ENCODE measurements at regions not wholly inside any gene's neighbourhood (a gene's known extent, or its start where the extent isn't known, plus 50 kb on each side); places are given as distances from the start of the nearest gene placed in this dataset.

DNA sequence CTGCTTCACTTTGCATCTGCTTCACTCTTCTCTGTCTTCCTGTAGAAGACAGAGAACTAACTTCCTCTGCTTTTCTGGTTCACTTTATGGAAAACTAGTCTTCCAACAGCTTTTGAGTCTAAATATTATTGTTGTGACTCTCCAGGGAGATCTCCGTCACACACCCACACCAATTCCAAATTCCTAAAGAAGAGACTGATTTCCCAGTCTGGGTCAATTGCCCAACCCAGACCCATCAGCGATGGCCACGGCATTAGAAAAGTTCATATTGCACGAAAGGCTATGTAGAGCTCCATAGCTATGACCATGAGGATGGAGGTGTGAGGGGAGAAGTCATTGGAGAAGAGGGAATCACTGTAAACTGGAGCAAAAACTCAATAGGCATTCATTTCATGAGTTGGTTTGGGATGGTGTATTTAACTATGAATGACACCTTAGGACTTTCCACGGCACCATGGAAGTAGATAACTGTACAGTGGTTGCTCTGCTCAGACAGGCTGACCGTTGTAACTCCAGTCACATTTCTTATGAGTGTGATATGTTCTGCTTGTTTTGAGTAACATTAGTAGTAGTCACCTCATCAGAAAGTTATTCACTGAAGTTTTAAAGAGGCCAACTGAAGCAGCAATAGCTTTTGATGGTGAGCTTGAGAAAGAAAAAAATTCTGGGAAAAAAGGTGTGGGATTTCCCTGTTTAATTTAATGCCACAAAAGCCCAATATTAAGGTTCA is 78.1 kb upstream of the MAMDC2 start:
- Histone ChIP-seq H3K9me1 (ENCODE audit: insufficient read depth, low read length) (peaks cover 3% of the 10 kb centered on the region), H2BK15ac (ENCODE audit: low read depth, low read length) (peak overlapping the region; percentile 57; the same call in 1 of the 3 replicates), H2AFZ (replicated peaks; ENCODE audit: low read length, poor library complexity) (no peak overlapping the region), H3K23ac (ENCODE audit: low read depth, low read length) (peak overlapping the region; percentile 12; the same call in 1 of the 2 replicates), H3K18ac (ENCODE audit: low read depth, low read length) (peak overlapping the region; percentile 13; the same call in 1 of the 2 replicates), H3K9ac (ENCODE audit: low read depth, low read length) (no peak overlapping the region), H3K79me1 (ENCODE audit: low read depth in 1 of 2, low read length in 2 of 2) (no peaks in the 10 kb centered on the region), H3K56ac (ENCODE audit: extremely low read depth, insufficient read depth, low read length) (no peak overlapping the region), H3K4me3 (ENCODE audit: insufficient read depth, low read depth, low read length) (no peak overlapping the region), H3K36me3 (ENCODE audit: control insufficient read depth, insufficient read depth, low read length) (no peaks in the 10 kb centered on the region), H3K4me2 (ENCODE audit: low read depth, low read length) (no peak overlapping the region), H2BK20ac (ENCODE audit: low read depth, low read length) (peak overlapping the region; percentile 71; the same call in 1 of the 2 replicates), H2BK120ac (ENCODE audit: low read depth, low read length) (peak overlapping the region; percentile 54; the same call in 1 of the 2 replicates), H3K27me3 (ENCODE audit: control insufficient read depth, insufficient read depth, low read length) (no peaks in the 10 kb centered on the region), H2AK5ac (ENCODE audit: low read depth, low read length) (peak overlapping the region; percentile 78), H3K14ac (replicated peaks; ENCODE audit: low read depth, low read length) (peak overlapping the region; percentile 65; the same call in 1 of the 2 replicates), H4K91ac (ENCODE audit: insufficient read depth, low read depth, low read length) (0 out of 2 replicates have a peak overlapping the region, but pooled peaks have one; percentile 2), H4K8ac (ENCODE audit: low read depth in 2 of 2, low read length in 2 of 2) (peak overlapping the region; percentile 22 to 46; a peak in 3 of 4 replicates), H2BK5ac (ENCODE audit: low read depth, low read length, poor library complexity, severe bottlenecking) (peak overlapping the region; percentile 75), H3K4ac (ENCODE audit: low read depth, low read length) (peak overlapping the region; percentile 57; the same call in 1 of the 2 replicates), H2AK9ac (replicated peaks; ENCODE audit: low read depth, low read length, poor library complexity) (no peak overlapping the region), H3K9me3 (ENCODE audit: control insufficient read depth, insufficient read depth, low read length) (no peaks in the 10 kb centered on the region), H4K20me1 (ENCODE audit: insufficient read depth, low read length) (no peaks in the 10 kb centered on the region), H3K27ac (ENCODE audit: insufficient read depth, low read length) (no peak overlapping the region), H4K5ac (ENCODE audit: low read depth, low read length) (no peak overlapping the region), H3K4me1 (ENCODE audit: control insufficient read depth, insufficient read depth, low read length) (peaks cover 4% of the 10 kb centered on the region; the same call in 1 of the 2 replicates)
- in situ Hi-C loops (cut with MboI; ENCODE audit: low sequenced_read_pairs) (loop anchor here (25.0 kb wide), 1 partner anchor 647 kb away; no protein-coding TSS in a partner anchor), intact Hi-C loops (cut with micrococcal nuclease) (no loop called here), dilution Hi-C loops (cut with HindIII; ENCODE audit: low sequenced_read_pairs, unreplicated experiment) (no loop called here)
- TF ChIP-seq ELK1 (IDR thresholded peaks at IDR 0.05; ENCODE audit: borderline replicate concordance, low read depth, low read length) (no peak), FOS (IDR thresholded peaks at IDR 0.05; ENCODE audit: low read depth, low read length) (no peak), SMC3 (IDR thresholded peaks at IDR 0.05; ENCODE audit: low read depth, low read length) (no peak), CEBPB (IDR thresholded peaks at IDR 0.05; ENCODE audit: low read depth, low read length) (peak; percentile 45; the same call in 1 of the 2 replicates)
- POLR2A ChIA-PET (ENCODE audit: unreplicated experiment) = no interaction called here
- DNase-seq (peak; percentile 66), ATAC-seq (ENCODE audit: low read depth) (peak; percentile 85)
- BruUV-seq (replicated peaks) = no TSS peak
- CTCF ChIA-PET = interaction anchor here (0.7 to 2.0 kb wide), 2 partner anchors 46 to 148 kb away, joined by 3 to 5 read pairs; no protein-coding TSS in a partner anchor
- 97% methylated on average over 3 of the region's 6 CpGs; no CpG with 5 or more reads in 1 of the 2 experiments for WGBS, 2 experiments (ENCODE audit: extremely low coverage in 2 of 2, insufficient read length in 1 of 2)
